Stimulated activated CD4-positive, alpha-beta T cell treated with anti-CD3 and anti-CD28 coated beads, Interleukin-15, amount 100 ng/mL, for 48 hours (primary cell): ENCODE measurements at regions not wholly inside any gene's neighbourhood (a gene's known extent, or its start where the extent isn't known, plus 50 kb on each side); places are given as distances from the start of the nearest gene placed in this dataset.
"Not testable (repeated sequence)": the region's sequence is repeated elsewhere in the genome, so short reads cannot be mapped to it uniquely, and the experiment has no call there.

Experiments
- DNase-seq, 2 donors: peaks; one replicate each; pipeline ENCODE4 v3.0.0-alpha.2; 2020; ENCODE audit warnings: low read depth in 2 of 2

GRCh38 chr14:40374221-40374620, 942.0 kb upstream of the FBXO33 start:
- no peak for DNase-seq

GRCh38 chr14:40371011-40371410, 938.8 kb upstream of the FBXO33 start:
- no peak for DNase-seq

GRCh38 chr14:40368314-40368713, 936.1 kb upstream of the FBXO33 start:
- no peak for DNase-seq

DNA sequence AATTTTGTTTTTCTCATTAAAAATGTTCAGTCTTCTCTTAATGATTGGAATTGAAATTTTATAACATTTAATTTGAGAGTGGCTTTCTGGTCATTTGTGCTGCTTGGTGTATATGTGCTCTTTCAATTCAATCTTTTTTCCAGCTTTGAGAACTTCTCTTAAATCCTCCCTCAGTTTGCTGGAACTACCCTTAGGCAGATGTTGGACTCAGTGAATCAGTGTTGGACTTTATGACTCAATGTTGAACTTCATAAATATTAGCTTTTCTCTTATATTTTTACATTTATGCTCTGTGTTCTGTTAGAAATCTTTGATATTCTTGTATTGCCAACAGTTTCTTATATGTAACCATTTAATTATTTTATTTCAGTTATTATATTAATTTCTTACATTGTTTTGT, 935.5 kb upstream of the FBXO33 start:
- DNase-seq = no peak

GRCh38 chr14:40365305-40365704, 933.1 kb upstream of the FBXO33 start:
- no peak for DNase-seq

DNA sequence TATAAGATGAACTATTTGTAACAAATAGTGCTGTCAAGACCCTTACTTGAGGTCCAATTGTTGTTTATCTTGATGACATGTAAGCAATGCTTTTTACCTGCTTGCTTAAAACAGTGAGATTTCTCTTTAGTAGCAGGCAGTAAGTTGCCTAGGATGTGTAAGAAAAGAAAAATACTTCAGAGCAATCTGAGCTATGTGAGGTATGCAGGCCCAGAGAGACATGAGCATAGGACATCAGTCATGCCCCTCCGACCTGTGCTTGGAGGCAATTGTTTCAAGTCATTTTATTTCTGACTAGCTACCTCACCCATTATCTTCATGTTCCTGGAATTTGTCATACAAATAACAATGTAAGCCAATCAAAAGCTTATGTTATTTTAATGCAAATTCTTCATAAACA, 930.6 kb upstream of the FBXO33 start:
- DNase-seq = no peak

DNA sequence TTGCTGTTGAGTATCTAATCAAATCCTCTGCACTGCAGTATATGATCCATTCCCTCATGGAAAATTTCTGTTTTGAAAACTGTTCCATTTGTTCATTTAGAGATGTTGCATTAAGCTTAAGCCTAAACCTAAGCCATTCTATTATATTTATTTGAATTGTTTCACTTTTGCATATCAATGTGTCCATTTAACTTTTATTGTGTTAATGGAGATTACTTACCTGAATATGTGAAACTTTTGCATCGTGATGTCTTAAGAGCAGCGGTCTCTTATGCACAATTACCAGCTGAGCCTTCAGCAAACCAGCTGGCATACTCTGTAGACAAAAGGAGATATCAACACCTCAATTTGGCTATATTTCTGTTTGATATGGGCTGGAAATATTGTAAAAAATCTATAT, 922.5 kb upstream of the FBXO33 start:
- DNase-seq = no peak

- DNase-seq = not testable (repeated sequence)
Observed at GRCh38 chr14:40348104-40348503, 915.9 kb upstream of the FBXO33 start.

- no peak for DNase-seq
Observed at GRCh38 chr14:40347675-40348074, 915.4 kb upstream of the FBXO33 start.

- no peak for DNase-seq
Observed at GRCh38 chr14:40346275-40346674, 914.0 kb upstream of the FBXO33 start.

- no peak for DNase-seq
Observed at GRCh38 chr14:40345334-40345733, 913.1 kb upstream of the FBXO33 start.

DNA sequence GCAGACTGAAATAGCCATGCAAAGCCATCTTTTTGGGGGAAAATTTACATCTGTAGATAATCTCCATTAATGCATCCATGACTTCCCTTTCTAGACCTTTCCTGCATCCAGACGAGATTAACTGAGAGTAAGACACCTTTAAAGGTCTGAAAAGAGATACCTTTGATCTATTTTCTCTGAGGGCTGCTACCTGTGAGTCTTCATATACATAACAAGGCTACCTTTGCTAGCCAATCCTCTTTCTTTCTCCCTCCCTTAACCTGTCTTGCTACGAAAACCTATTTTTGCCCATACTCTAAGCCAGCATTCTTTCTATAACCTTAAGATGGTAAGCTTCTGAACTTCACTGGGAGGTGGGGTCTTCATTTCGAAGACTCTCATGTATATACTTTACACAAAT, 908.5 kb upstream of the FBXO33 start:
- no peak for DNase-seq

GRCh38 chr14:40336846-40337245, 904.6 kb upstream of the FBXO33 start:
- no peak for DNase-seq

GRCh38 chr14:40326519-40326918, 894.3 kb upstream of the FBXO33 start:
- not testable (repeated sequence) for DNase-seq

- DNase-seq = no peak
Observed at GRCh38 chr14:40318211-40318719, 886.0 kb upstream of the FBXO33 start.

- no peak for DNase-seq
Observed at GRCh38 chr14:40317690-40318089, 885.5 kb upstream of the FBXO33 start.

- DNase-seq = no peak
Observed at GRCh38 chr14:40312296-40312695, 880.1 kb upstream of the FBXO33 start.

DNA sequence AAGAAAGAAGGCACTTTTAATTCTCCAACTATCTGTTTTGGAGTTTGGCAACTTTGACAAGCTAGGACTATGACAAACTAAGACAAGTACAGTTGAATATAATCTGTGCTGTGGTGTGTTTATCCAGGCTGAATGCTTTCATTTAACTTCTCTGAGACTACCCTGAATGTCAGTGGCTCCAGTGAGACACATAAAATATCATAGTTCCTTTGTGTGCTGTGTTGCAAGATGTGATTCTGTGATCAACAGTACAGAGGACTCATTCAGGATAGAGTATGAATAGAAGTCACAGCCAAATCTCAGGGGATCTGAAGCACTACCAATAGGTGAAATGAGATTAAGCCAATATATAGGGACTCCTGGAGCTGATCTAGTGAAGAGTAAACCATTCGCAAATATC, 876.9 kb upstream of the FBXO33 start:
- no peak for DNase-seq

DNA sequence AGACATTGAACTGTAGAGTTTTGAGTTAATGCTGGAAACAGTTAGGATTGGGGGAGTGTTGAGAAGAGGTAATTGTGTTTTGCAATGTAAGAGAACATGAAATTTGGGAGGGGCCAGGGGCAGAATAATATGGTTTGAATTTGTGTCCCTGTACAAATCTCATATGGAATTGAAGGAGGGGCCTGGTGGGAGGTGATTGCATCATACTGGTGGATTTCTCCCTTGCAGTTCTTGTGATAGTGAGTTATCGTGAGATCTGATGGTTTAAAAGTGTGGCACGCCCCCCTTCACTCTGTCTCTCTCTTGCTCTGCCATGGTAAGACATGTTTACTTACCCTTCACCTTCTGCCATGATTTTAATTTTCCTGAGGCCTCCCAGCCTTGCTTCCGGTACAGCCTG, 876.0 kb upstream of the FBXO33 start:
- no peak for DNase-seq

- DNase-seq = no peak
Observed at GRCh38 chr14:40296821-40297220, 864.6 kb upstream of the FBXO33 start.

GRCh38 chr14:40292664-40293063, 860.4 kb upstream of the FBXO33 start:
- DNase-seq = no peak

DNA sequence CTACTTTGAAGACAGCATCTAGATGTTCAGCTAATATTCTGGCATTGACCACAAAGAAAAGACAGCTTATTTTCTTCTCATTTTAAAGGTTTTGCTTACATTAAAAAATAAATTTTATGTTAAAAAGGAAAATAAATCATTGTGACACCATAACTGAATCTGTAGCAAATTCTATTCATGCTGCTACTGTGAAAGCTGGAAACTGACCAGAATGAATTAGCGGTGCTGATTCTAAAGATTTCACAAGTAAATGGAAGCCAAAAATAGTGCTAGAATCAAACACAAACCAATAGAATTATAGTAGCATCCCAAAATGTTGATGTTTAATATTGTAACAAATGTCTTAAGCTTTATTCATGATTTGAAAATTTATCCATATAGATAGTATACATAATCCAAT, 850.0 kb upstream of the FBXO33 start:
- no peak for DNase-seq

DNA sequence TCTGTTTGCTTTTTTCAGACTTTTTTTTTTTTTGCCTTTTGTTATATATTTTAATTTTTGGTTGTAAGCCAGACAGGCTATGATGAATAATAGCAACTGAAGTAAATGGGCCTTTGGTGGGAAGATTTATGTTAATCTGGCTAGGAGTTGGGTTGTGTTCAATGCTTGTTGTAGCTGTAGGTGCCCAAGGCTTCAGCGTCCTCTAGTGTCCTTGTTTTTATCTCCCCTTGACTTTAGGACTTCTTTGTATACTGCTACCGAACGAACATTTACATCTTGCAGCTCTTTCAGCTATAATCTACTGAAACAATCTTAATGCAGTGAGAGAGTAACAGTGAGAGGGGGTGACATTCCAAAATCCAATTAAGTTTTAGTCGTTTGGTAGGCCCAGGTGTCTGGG, 848.4 kb upstream of the FBXO33 start:
- no peak for DNase-seq

- no peak for DNase-seq
Observed at GRCh38 chr14:40273417-40273816, 841.2 kb upstream of the FBXO33 start.

- DNase-seq = no peak
Observed at GRCh38 chr14:40271480-40271879, 839.2 kb upstream of the FBXO33 start.
